ENCODE measurements at regions not wholly inside any gene's neighbourhood (a gene's known extent, or its start where the extent isn't known, plus 50 kb on each side); places are given as distances from the start of the nearest gene placed in this dataset.

DNA sequence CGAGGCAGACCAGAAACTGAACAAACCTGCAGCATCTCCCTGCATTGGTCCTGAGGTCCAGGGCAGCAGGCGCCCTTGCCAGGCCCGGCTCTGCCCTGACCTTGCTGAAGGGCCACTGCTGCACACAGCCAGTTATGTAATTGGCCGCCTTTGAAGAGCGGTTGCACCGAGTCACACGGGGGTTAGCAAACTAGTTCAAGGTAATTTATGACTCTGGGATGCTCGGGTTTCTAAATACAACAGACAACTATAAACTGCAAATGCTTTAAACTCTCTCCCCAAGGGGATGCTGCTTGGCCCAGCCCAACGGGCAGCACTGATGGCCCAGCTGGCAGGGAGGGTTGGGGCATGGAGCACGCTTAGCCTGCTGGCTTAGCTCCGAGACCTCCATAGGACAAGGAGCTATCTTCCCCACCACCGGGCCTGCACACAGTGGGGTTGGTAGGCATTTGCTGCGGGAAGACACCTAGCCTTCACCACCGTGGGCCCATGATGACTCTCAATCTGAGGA, 60.3 kb upstream of the IQSEC1 start:
- DNase-seq: no peak

DNA sequence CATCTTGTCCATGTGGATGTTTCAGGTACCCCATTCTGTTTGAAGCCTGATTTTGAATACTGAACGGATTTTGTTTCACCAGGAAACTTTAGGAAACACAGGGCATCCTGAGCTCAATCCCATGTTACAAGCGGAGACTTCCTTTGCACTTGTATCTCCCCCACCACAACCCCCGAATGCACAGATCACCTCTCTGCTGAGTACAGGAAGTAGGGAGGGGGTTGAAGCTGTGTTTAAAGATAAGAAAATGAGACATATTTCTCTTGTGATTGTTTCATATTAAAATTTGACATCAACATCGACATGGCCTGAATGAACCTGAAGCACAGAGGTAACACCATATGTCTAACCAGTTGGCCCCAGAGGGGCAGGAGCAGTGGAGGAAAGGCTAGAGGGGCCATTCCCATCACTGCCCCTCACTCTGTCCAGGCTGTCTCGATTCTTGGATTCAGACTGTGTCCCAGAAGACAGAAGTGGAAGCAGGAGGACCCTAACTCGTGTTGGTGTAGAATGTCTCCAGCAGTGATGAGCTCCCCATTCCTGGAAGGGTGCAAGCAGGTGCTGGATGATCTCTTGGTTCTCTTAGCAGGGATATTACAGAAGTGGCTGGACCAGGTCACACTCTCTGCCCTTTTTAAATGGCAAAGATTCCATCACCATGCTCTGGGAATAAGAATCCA, 59.6 kb upstream of the IQSEC1 start:
- no peak for DNase-seq

DNA sequence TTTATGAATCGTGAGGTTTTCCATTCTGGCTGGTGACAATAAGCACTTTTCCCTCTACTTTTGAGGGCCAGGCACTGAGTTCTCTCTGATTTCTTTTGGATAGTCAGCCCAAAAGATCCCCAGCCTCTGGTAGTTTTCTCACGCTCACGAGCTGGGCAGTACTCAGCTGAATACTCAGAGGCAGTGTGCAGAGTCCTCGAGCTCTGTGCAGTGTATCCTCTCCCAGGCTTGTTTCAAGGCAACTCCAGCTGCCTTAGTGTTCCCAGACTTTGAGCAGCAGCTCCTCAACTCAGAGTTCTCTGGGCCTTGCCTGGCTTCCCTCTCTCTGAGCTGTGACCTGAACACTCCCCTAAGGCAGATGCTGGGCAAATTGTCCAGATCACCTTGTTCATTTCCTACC, 59.1 kb upstream of the IQSEC1 start:
- DNase-seq: no peak

DNA sequence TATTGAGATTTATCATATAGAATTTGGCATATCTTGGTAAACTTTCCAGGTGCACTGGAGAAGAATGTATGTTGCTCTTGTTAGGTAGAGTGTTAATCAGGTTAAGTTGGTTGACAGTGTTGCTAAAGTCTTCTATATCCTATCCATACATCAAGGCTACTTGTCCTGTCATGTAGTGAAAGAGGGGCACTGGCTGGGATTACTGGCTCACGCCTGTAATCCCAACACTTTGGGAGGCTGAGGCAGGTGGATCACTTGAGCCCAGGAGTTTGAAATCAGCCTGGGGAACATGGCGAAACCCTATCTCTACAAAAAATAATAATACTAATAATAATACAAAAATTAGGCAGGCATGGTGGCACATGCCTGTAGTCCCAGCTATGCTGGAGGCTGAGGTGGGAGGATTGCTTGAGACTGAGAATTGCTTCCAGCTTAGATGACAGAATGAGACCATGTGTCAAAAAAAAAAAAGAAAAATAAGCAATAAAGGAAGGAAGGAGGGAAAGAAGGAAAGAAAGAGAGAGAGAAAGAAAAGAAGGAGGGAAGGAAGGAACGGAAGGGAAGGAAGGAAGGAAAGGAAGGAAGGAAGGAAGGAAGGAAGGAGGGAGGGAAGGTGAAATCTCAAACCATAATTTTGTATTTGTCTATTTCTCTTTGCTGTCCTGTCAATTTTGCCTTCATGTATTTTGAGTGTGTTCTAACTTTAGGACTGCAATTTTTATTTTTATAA, 57.4 kb upstream of the IQSEC1 start:
- DNase-seq: no peak

DNA sequence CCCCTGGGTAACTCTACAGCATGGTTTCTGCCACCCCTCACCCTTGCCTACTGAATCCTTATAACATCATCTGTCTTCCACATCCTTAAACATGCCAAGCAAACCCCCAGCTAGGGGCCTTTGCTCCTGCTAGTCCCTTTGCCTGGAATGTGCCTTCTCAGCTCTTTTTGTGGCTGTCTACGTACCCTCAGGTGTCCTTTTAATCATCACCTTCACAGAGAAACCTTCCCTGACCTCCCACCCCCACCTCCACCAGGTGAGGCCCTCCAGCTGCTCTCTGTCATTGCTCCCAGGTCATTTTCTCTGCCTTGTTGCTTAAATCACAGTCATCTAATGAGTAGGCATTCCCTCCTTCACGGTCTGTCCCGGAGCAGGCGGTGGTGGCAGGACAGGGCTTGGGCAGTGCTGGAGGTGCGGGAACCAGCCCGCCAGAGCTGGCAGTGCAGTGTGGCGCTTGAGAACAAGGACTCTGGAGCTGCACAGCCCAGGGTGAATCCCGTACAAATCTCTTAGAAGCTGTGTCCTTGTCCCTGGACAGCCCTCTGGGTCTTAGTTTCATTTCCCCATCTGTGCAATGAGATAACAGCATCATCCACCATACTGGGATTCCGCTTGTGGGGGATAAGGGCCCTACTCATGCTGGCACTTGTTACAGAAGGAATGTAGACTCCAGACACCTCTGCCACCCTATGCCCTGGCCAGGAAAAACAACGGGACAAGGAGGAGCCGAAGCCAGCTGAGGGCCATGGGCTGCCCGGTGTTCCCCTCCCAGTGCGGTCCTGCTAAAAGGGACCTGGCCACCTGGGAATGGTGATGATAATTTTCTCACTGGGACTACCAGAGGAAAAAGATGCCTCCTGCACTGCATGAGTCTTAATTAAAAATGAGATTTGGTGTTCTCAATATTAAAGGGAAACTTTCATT, 52.1 kb upstream of the IQSEC1 start:
- no peak for DNase-seq

DNA sequence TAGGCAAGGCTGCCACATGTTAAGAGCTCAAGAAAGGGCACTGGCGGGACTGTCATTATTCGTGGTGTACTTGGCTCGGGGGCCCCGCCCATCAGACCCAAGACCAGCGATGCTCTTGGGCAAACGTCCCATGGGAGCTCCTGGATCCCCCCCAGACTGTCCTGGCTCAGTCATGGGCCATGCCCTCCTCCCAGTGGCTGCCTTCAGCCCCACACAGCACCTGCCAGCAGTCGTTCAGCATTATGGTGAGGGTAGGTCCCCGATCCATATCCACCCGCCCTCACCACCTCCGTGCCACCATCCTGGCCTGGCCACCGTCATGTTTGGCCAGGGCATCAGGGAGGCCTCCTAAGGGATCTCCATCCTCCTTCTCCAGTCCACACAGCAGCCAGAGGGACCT, 51.4 kb upstream of the IQSEC1 start:
- no peak for DNase-seq

DNA sequence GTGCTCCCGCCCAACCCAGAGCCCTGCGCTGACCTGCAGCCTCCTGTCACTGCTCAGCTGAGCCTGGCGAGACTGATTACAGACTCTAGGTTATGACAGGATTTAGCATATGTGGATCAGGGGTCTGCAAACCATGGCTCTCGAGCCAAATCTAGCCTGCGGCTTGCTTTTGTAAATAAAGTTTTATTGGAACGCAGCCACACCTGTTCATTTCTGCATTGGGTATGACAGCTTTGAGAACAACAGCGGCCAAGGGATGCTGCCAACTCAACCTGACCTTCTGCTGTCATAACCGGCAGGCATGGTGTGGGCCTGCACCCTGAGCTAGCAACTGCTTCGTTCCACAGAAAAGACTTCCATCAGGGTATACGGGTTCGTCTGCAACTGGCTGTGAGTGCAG, 50.5 kb upstream of the IQSEC1 start:
- no peak for DNase-seq

DNA sequence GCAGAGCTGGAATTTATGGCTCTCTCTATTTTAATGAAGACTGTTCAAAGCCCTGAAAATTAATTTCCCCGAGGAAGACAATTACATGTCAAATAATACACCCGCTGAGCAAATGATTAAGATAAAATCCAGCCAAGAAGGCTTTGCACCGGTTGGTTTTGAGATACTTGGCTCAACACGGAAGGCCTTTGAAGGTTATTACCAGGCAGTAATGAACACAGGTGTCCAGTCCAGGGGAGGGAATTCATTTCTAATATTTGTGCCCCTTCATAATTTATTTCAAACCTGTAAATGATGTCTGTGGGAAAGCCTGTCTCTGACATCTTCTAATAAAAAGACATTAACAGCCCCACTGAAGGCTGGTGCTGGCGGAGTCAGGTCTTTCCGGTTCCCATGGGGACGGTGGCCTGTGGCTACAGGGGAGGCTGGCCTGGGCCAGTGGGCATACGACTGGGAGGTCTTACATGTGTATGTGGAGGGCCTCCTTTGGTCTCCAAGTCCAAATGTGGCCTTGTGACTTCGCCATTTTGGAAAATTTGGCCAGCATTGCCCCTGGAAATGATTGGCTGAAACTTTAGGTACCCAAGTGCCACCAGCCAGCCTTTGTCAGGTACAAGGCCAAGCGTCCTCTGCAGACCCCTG, 49.9 kb upstream of the IQSEC1 start:
- no peak for DNase-seq

Measured in GF-D8 (cell line).